Mammary epithelial cell (primary cell): ENCODE measurements at regions not wholly inside any gene's neighbourhood (a gene's known extent, or its start where the extent isn't known, plus 50 kb on each side); places are given as distances from the start of the nearest gene placed in this dataset.

Experiments used
- EZH2 ChIP-seq: IDR thresholded peaks from 2 replicates; pipeline ENCODE4 v1.6.1; 2012; ENCODE audit warnings: low read length, inconsistent platforms, borderline replicate concordance
- TF ChIP-seq, protein P1 (sequence below), 2 donors: IDR thresholded peaks in 1 of 2; conservative IDR thresholded peaks in 1 of 2; 2 replicates each; pipeline ENCODE4 v1.5.1; 2011 to 2012; ENCODE audit warnings: inconsistent platforms in 2 of 2, low read length in 2 of 2, mild to moderate bottlenecking in 2 of 2, control low read depth in 1 of 2, low read depth in 1 of 2; ENCODE audit not compliant: insufficient read depth in 1 of 2; ENCODE audit errors: extremely low read depth in 1 of 2

GRCh38 chr7:33661430-33662160 is 243.7 kb upstream of the BMPER start:
- TF ChIP-seq, protein P1, sequence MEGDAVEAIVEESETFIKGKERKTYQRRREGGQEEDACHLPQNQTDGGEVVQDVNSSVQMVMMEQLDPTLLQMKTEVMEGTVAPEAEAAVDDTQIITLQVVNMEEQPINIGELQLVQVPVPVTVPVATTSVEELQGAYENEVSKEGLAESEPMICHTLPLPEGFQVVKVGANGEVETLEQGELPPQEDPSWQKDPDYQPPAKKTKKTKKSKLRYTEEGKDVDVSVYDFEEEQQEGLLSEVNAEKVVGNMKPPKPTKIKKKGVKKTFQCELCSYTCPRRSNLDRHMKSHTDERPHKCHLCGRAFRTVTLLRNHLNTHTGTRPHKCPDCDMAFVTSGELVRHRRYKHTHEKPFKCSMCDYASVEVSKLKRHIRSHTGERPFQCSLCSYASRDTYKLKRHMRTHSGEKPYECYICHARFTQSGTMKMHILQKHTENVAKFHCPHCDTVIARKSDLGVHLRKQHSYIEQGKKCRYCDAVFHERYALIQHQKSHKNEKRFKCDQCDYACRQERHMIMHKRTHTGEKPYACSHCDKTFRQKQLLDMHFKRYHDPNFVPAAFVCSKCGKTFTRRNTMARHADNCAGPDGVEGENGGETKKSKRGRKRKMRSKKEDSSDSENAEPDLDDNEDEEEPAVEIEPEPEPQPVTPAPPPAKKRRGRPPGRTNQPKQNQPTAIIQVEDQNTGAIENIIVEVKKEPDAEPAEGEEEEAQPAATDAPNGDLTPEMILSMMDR (conservative IDR thresholded peaks at IDR 0.05 in 1 of 2, IDR thresholded peaks at IDR 0.05 in 1 of 2; ENCODE audit: extremely low read depth in 1 of 2, insufficient read depth in 1 of 2, low read depth in 1 of 2, low read length in 2 of 2) = no peak
- no peak for TF ChIP-seq EZH2
